ENCODE measurements at regions not wholly inside any gene's neighbourhood (a gene's known extent, or its start where the extent isn't known, plus 50 kb on each side); places are given as distances from the start of the nearest gene placed in this dataset.
A peak's percentile ranks its signal among the peaks of the same experiment; 100 is the strongest.
"Not testable (repeated sequence)": the region's sequence is repeated elsewhere in the genome, so short reads cannot be mapped to it uniquely, and the experiment has no call there.

GRCh38 chr3:22743386-22743785 lies 459.7 kb upstream of the UBE2E2 start:
- ATAC-seq; DNase-seq; intact Hi-C loops (cut with DNase I): not testable (repeated sequence)

GRCh38 chr3:22745321-22745720 lies 457.8 kb upstream of the UBE2E2 start:
- ATAC-seq = no peak
- no peak for DNase-seq
- intact Hi-C loops (cut with DNase I) = no loop called here

- intact Hi-C loops (cut with DNase I) = no loop called here
- DNase-seq = no peak
- no peak for ATAC-seq
Observed at GRCh38 chr3:22746221-22746620, 456.9 kb upstream of the UBE2E2 start.

GRCh38 chr3:22748453-22749045 lies 454.6 kb upstream of the UBE2E2 start:
- DNase-seq (no peak), ATAC-seq (no peak)
- intact Hi-C loops (cut with DNase I) = no loop called here

- intact Hi-C loops (cut with DNase I) = no loop called here
- DNase-seq = no peak
- no peak for ATAC-seq
Observed at GRCh38 chr3:22759636-22760310, 443.4 kb upstream of the UBE2E2 start.

- intact Hi-C loops (cut with DNase I) = no loop called here
- ATAC-seq (no peak), DNase-seq (no peak)
Observed at GRCh38 chr3:22765679-22766078, 437.4 kb upstream of the UBE2E2 start.

- intact Hi-C loops (cut with DNase I) = no loop called here
- no peak for ATAC-seq
- no peak for DNase-seq
Observed at GRCh38 chr3:22777834-22778233, 425.3 kb upstream of the UBE2E2 start.

GRCh38 chr3:22779737-22780136 lies 423.4 kb upstream of the UBE2E2 start:
- intact Hi-C loops (cut with DNase I) = no loop called here
- DNase-seq (no peak), ATAC-seq (no peak)

- intact Hi-C loops (cut with DNase I) = no loop called here
- no peak for DNase-seq
- no peak for ATAC-seq
Observed at GRCh38 chr3:22792533-22792932, 410.6 kb upstream of the UBE2E2 start.

- intact Hi-C loops (cut with DNase I) = no loop called here
- no peak for DNase-seq
- ATAC-seq = no peak
Observed at GRCh38 chr3:22795917-22796316, 407.2 kb upstream of the UBE2E2 start.

- no peak for ATAC-seq
- intact Hi-C loops (cut with DNase I) = no loop called here
- DNase-seq = no peak
Observed at GRCh38 chr3:22798461-22798860, 404.7 kb upstream of the UBE2E2 start.

GRCh38 chr3:22819209-22819608 lies 383.9 kb upstream of the UBE2E2 start:
- intact Hi-C loops (cut with DNase I) = no loop called here
- ATAC-seq (no peak), DNase-seq (no peak)

GRCh38 chr3:22835041-22835440 lies 368.1 kb upstream of the UBE2E2 start:
- DNase-seq (no peak), ATAC-seq (no peak)
- intact Hi-C loops (cut with DNase I) = no loop called here

- intact Hi-C loops (cut with DNase I) = no loop called here
- no peak for DNase-seq
- no peak for ATAC-seq
Observed at GRCh38 chr3:22836131-22836530, 367.0 kb upstream of the UBE2E2 start.

GRCh38 chr3:22843854-22844253 lies 359.3 kb upstream of the UBE2E2 start:
- ATAC-seq = no peak

GRCh38 chr3:22846566-22846965 lies 356.6 kb upstream of the UBE2E2 start:
- no peak for ATAC-seq
- DNase-seq = no peak
- intact Hi-C loops (cut with DNase I) = no loop called here

More at GRCh38 chr3:22843854-22844253, 359.3 kb upstream of the UBE2E2 start:
- no peak for DNase-seq
- intact Hi-C loops (cut with DNase I) = no loop called here

GRCh38 chr3:22849583-22849982 lies 353.5 kb upstream of the UBE2E2 start:
- intact Hi-C loops (cut with DNase I) = not testable (repeated sequence)

GRCh38 chr3:22856811-22857210 lies 346.3 kb upstream of the UBE2E2 start:
- no peak for DNase-seq
- no peak for ATAC-seq
- intact Hi-C loops (cut with DNase I) = no loop called here

More at GRCh38 chr3:22849583-22849982, 353.5 kb upstream of the UBE2E2 start:
- ATAC-seq, DNase-seq: not testable (repeated sequence)

GRCh38 chr3:22858486-22858885 lies 344.6 kb upstream of the UBE2E2 start:
- DNase-seq = no peak
- ATAC-seq = peak in 1 of 2 donors; percentile 38
- intact Hi-C loops (cut with DNase I) = no loop called here

- no peak for ATAC-seq
- no peak for DNase-seq
- intact Hi-C loops (cut with DNase I) = no loop called here
Observed at GRCh38 chr3:22859618-22860017, 343.5 kb upstream of the UBE2E2 start.

GRCh38 chr3:22861426-22861825 lies 341.7 kb upstream of the UBE2E2 start:
- intact Hi-C loops (cut with DNase I) = no loop called here
- DNase-seq (no peak), ATAC-seq (no peak)
